GM18505 (cell line): ENCODE measurements at regions not wholly inside any gene's neighbourhood (a gene's known extent, or its start where the extent isn't known, plus 50 kb on each side); places are given as distances from the start of the nearest gene placed in this dataset.

ENCODE experiments used
- ATAC-seq: cut with Tn5 transposase; IDR thresholded peaks from one replicate; pipeline ENCODE4 v1.9.1; 2021; ENCODE audit not compliant: unreplicated experiment
- POLR2A ChIP-seq: IDR thresholded peaks from 4 replicates; pipeline ENCODE4 v1.6.1; 2011; ENCODE audit warnings: borderline replicate concordance; ENCODE audit not compliant: insufficient read depth, insufficient read length; ENCODE audit errors: extremely low read depth

GRCh38 chr18:78101091-78101490 lies 851.4 kb downstream of the GALR1 start:
- no peak for TF ChIP-seq POLR2A
- ATAC-seq = no peak

- no peak for ATAC-seq
- no peak for TF ChIP-seq POLR2A
These were observed 852.5 kb downstream of the GALR1 start for GRCh38 chr18:78102135-78102534.

- ATAC-seq = no peak
- no peak for TF ChIP-seq POLR2A
These were observed 856.0 kb downstream of the GALR1 start for GRCh38 chr18:78105611-78106010.

- no peak for ATAC-seq
- TF ChIP-seq POLR2A = no peak
These were observed 857.3 kb downstream of the GALR1 start for GRCh38 chr18:78106946-78107345.

- ATAC-seq = no peak
- TF ChIP-seq POLR2A = no peak
These were observed 857.7 kb downstream of the GALR1 start for GRCh38 chr18:78107363-78107762.

- no peak for ATAC-seq
- TF ChIP-seq POLR2A = no peak
These were observed 858.9 kb downstream of the GALR1 start for GRCh38 chr18:78108554-78108953.

- TF ChIP-seq POLR2A = no peak
- ATAC-seq = no peak
These were observed 863.7 kb downstream of the GALR1 start for GRCh38 chr18:78113136-78113939.

- no peak for ATAC-seq
- no peak for TF ChIP-seq POLR2A
These were observed 864.2 kb downstream of the GALR1 start for GRCh38 chr18:78113940-78114251.

GRCh38 chr18:78115896-78116561 lies 863.6 kb upstream of the SALL3 start:
- no peak for ATAC-seq
- TF ChIP-seq POLR2A = no peak

GRCh38 chr18:78123144-78123909 lies 856.3 kb upstream of the SALL3 start:
- ATAC-seq = no peak
- TF ChIP-seq POLR2A = no peak

- no peak for TF ChIP-seq POLR2A
- ATAC-seq = no peak
These were observed 855.5 kb upstream of the SALL3 start for GRCh38 chr18:78123926-78124797.

- TF ChIP-seq POLR2A = no peak
- ATAC-seq = no peak
These were observed 854.3 kb upstream of the SALL3 start for GRCh38 chr18:78125206-78125896.
